ENCODE measurements at regions not wholly inside any gene's neighbourhood (a gene's known extent, or its start where the extent isn't known, plus 50 kb on each side); places are given as distances from the start of the nearest gene placed in this dataset.

GRCh38 chr3:189056646-189057335, 115.0 kb upstream of the TPRG1 start:
- TF ChIP-seq CTCF (IDR thresholded peaks at IDR 0.05; ENCODE audit: borderline replicate concordance), result no peak
- Histone ChIP-seq H3K27me3 (ENCODE audit: low read depth) (no peaks in the 10 kb centered on the region), H3K36me3 (no peaks in the 10 kb centered on the region), H3K4me1 (no peaks in the 10 kb centered on the region), H3K27ac (replicated peaks) (no peak overlapping the region), H3K4me3 (no peak overlapping the region), H3K9me3 (replicated peaks) (peaks cover 11% of the 10 kb centered on the region)
- intact Hi-C loops (cut with micrococcal nuclease), result no loop called here
- no peak for DNase-seq

DNA sequence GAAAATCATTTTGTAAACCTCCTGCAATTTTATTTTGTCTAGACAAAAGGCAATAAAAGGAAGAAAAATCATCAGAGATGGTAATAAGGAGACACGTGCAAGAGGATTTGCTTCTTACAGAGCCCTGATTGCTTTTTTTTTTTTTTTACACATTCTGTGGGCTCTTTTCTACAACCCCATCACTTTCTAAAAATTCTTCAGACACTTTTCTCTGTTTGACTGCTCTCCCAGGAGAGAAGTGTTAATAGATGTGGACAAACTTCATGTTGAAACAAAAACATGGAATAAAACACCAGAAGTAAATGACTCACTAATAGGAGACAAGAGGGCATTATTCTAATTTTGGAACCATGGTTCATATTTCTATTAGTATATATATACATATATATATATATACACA, 114.4 kb upstream of the TPRG1 start:
- no peak overlapping the region for H3K27ac ChIP-seq (replicated peaks)
- H3K4me3 ChIP-seq, result no peak overlapping the region
- peaks cover 13% of the 10 kb centered on the region for H3K9me3 ChIP-seq (replicated peaks)
- TF ChIP-seq CTCF (IDR thresholded peaks at IDR 0.05; ENCODE audit: borderline replicate concordance), result no peak
- intact Hi-C loops (cut with micrococcal nuclease), result no loop called here
- no peaks in the 10 kb centered on the region for H3K36me3 ChIP-seq
- DNase-seq, result no peak
- no peaks in the 10 kb centered on the region for H3K27me3 ChIP-seq (ENCODE audit: low read depth)
- H3K4me1 ChIP-seq, result no peaks in the 10 kb centered on the region

- Histone ChIP-seq H3K4me3 (no peak overlapping the region), H3K36me3 (no peaks in the 10 kb centered on the region), H3K4me1 (no peaks in the 10 kb centered on the region), H3K27ac (replicated peaks) (no peak overlapping the region), H3K9me3 (replicated peaks) (peaks cover 20% of the 10 kb centered on the region), H3K27me3 (ENCODE audit: low read depth) (no peaks in the 10 kb centered on the region)
- TF ChIP-seq CTCF (IDR thresholded peaks at IDR 0.05; ENCODE audit: borderline replicate concordance), result no peak
- intact Hi-C loops (cut with micrococcal nuclease), result no loop called here
- DNase-seq, result no peak
Measured at GRCh38 chr3:189058071-189058470, 113.7 kb upstream of the TPRG1 start.

DNA sequence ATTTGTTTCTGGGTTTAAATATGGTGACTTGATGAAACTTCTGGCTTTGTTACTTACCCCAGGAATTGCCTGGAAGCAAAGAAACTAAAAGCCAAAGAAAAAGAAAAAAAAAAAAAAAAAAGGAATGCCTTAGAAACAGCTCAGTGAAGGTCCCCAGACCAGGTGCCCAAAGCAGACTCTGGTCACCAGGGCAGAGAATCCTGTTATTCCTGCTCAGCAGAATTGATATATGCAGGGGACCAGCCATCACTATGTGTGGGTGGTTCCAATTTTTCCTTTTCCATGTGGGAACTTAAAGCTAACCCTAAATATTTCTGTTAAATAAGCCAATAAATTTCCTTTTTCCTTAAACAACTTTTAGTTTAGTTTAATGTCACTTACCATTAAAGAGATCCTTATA, 100.8 kb upstream of the TPRG1 start:
- Histone ChIP-seq H3K27me3 (ENCODE audit: low read depth) (no peaks in the 10 kb centered on the region), H3K27ac (replicated peaks) (no peak overlapping the region), H3K9me3 (replicated peaks) (peaks cover 31% of the 10 kb centered on the region), H3K36me3 (no peaks in the 10 kb centered on the region), H3K4me3 (no peak overlapping the region), H3K4me1 (no peaks in the 10 kb centered on the region)
- no peak for TF ChIP-seq CTCF (IDR thresholded peaks at IDR 0.05; ENCODE audit: borderline replicate concordance)
- intact Hi-C loops (cut with micrococcal nuclease), result no loop called here
- DNase-seq, result no peak

DNA sequence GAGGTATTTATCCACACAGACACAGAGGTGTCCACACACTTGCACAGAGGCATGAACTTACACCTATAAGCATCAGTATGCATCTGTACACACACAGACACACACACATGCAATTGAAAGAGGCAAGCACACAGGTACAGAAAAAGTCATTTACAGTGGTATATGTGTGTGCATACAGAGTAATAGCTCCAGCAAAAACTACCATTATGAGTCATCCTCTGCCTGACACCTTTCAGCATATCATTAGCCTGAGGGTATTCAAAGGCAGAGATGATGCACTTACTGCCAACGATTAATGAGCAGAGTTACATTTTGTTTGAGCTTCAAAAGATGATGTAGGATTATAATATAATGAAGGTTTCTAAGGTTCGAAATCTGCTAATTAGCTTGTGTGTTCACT, 100.3 kb upstream of the TPRG1 start:
- DNase-seq, result no peak
- Histone ChIP-seq H3K27ac (replicated peaks) (no peak overlapping the region), H3K27me3 (ENCODE audit: low read depth) (no peaks in the 10 kb centered on the region), H3K4me1 (no peaks in the 10 kb centered on the region), H3K4me3 (no peak overlapping the region), H3K9me3 (replicated peaks) (peaks cover 26% of the 10 kb centered on the region), H3K36me3 (no peaks in the 10 kb centered on the region)
- intact Hi-C loops (cut with micrococcal nuclease), result no loop called here
- TF ChIP-seq CTCF (IDR thresholded peaks at IDR 0.05; ENCODE audit: borderline replicate concordance), result no peak

Measured in left ventricle myocardium inferior (tissue), 1 donor.